CD8-positive, alpha-beta memory T cell (primary cell): ENCODE measurements at regions not wholly inside any gene's neighbourhood (a gene's known extent, or its start where the extent isn't known, plus 50 kb on each side); places are given as distances from the start of the nearest gene placed in this dataset.
"Not testable (repeated sequence)": the region's sequence is repeated elsewhere in the genome, so short reads cannot be mapped to it uniquely, and the experiment has no call there.

ENCODE experiments used
- CTCF ChIA-PET: fragments of 350-600 bp; sonication (Branson Sonifier 250); formaldehyde crosslinking; loops from one replicate; lab custom pipeline; 2021; ENCODE audit warnings: antibody characterized with exemption; lab: Charles Lee
- POLR2A ChIA-PET: fragments of 350-600 bp; sonication (Branson Sonifier 250); formaldehyde crosslinking; loops from one replicate; lab custom pipeline; 2021; ENCODE audit warnings: antibody characterized with exemption; lab: Charles Lee
- DNase-seq, 5 donors: peaks; one replicate each; pipeline versions ENCODE4 v3.0.0 to v3.0.0-alpha.2; 2020 to 2022; ENCODE audit warnings: mixed read lengths in 1 of 5
- H3K27ac ChIP-seq: one replicate; pipeline ENCODE4 v1.7.0; 2013; ENCODE audit warnings: low read depth, mild to moderate bottlenecking, low read length, moderate library complexity
- H3K27me3 ChIP-seq: 2 replicates; pipeline ENCODE4 v1.7.0; 2013; ENCODE audit warnings: low read length, mild to moderate bottlenecking; ENCODE audit not compliant: insufficient read depth, poor library complexity, severe bottlenecking
- H3K36me3 ChIP-seq: 2 replicates; pipeline ENCODE4 v1.7.0; 2013; ENCODE audit warnings: mild to moderate bottlenecking, low read length, moderate library complexity; ENCODE audit not compliant: insufficient read depth
- H3K4me1 ChIP-seq: 2 replicates; pipeline ENCODE4 v1.7.0; 2013; ENCODE audit warnings: mild to moderate bottlenecking, low read length, moderate library complexity; ENCODE audit not compliant: insufficient read depth
- H3K4me3 ChIP-seq: 2 replicates; pipeline ENCODE4 v1.7.0; 2013; ENCODE audit warnings: mild to moderate bottlenecking, low read length
- H3K9me3 ChIP-seq: 2 replicates; pipeline ENCODE4 v1.7.0; 2013; ENCODE audit warnings: mild to moderate bottlenecking, low read length
- H3K27ac Mint-ChIP-seq, 8 donors: one replicate each; pipeline ENCODE4 v1.8.0; 2020 to 2021; ENCODE audit warnings: mixed read lengths in 8 of 8, mild to moderate bottlenecking in 6 of 8, inconsistent platforms in 3 of 8, moderate library complexity in 3 of 8
- H3K27me3 Mint-ChIP-seq, 2 donors: one replicate each; pipeline ENCODE4 v1.8.0; 2020 to 2021; ENCODE audit warnings: mixed read lengths in 2 of 2, mild to moderate bottlenecking in 1 of 2, moderate library complexity in 1 of 2
- H3K36me3 Mint-ChIP-seq, 3 donors: one replicate each; pipeline ENCODE4 v1.8.0; 2020 to 2021; ENCODE audit warnings: mixed read lengths in 3 of 3, inconsistent platforms in 1 of 3, mild to moderate bottlenecking in 1 of 3
- H3K4me1 Mint-ChIP-seq, 3 donors: one replicate each; pipeline ENCODE4 v1.8.0; 2020 to 2021; ENCODE audit warnings: mixed read lengths in 3 of 3, inconsistent platforms in 1 of 3, mild to moderate bottlenecking in 1 of 3
- H3K4me3 Mint-ChIP-seq, 7 donors: one replicate each; pipeline ENCODE4 v1.8.0; 2020 to 2021; ENCODE audit warnings: mixed read lengths in 7 of 7, mild to moderate bottlenecking in 6 of 7, moderate library complexity in 4 of 7, inconsistent platforms in 2 of 7
- H3K9me3 Mint-ChIP-seq, 5 donors: one replicate each; pipeline ENCODE4 v1.8.0; 2020 to 2022; ENCODE audit warnings: mixed read lengths in 5 of 5, mild to moderate bottlenecking in 3 of 5, moderate library complexity in 2 of 5, inconsistent platforms in 1 of 5

DNA sequence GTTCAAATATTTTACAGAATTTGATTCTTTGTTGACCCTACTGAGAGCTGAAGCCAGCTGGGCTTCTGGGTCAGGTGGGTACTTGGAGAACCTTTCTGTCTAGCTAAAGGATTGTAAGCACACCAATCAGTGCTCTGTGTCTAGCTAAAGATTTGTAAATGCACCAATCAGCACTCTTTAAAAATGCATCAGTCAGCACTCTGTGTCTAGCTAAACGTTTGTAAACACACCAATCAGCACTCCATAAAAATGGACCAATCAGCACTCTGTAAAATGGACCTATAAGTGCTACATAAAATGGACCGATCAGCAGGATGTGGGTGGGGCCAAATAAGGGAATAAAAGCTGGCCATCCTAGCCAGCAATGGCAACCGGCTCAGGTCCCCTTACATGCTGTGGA lies 76.4 kb upstream of the TMSB4Y start:
- CTCF ChIA-PET, H3K36me3 Mint-ChIP-seq: not testable (repeated sequence)

GRCh38 chrY:13615943-13616304 lies 87.8 kb upstream of the TMSB4Y start:
- Mint-ChIP-seq H3K27ac (no peak overlapping the region), H3K4me1 (no peaks in the 10 kb centered on the region), H3K36me3 (no peaks in the 10 kb centered on the region), H3K4me3 (no peak overlapping the region), H3K27me3 (peaks cover 0 to 9% of the 10 kb centered on the region in 2 donors), H3K9me3 (no peaks in the 10 kb centered on the region)
- H3K4me1 ChIP-seq, result no peaks in the 10 kb centered on the region
- no peaks in the 10 kb centered on the region for H3K27me3 ChIP-seq
- CTCF ChIA-PET, result no interaction called here
- DNase-seq, result no peak
- H3K9me3 ChIP-seq, result no peaks in the 10 kb centered on the region
- H3K36me3 ChIP-seq, result no peaks in the 10 kb centered on the region
- H3K4me3 ChIP-seq, result no peak overlapping the region
- POLR2A ChIA-PET, result no interaction called here
- H3K27ac ChIP-seq, result no peak overlapping the region

More for the DNA sequence above, 76.4 kb upstream of the TMSB4Y start:
- H3K27me3 ChIP-seq, POLR2A ChIA-PET, DNase-seq, H3K27me3 Mint-ChIP-seq, H3K4me3 ChIP-seq, H3K4me1 Mint-ChIP-seq, H3K4me3 Mint-ChIP-seq, H3K36me3 ChIP-seq, H3K27ac ChIP-seq, H3K4me1 ChIP-seq, H3K9me3 Mint-ChIP-seq, H3K9me3 ChIP-seq, H3K27ac Mint-ChIP-seq: not testable (repeated sequence)

GRCh38 chrY:13615301-13615942 lies 88.3 kb upstream of the TMSB4Y start:
- Histone ChIP-seq H3K9me3 (no peaks in the 10 kb centered on the region), H3K4me1 (no peaks in the 10 kb centered on the region), H3K27me3 (no peaks in the 10 kb centered on the region), H3K4me3 (no peak overlapping the region), H3K27ac (no peak overlapping the region), H3K36me3 (no peaks in the 10 kb centered on the region)
- ChIA-PET POLR2A (no interaction called here), CTCF (no interaction called here)
- H3K27me3 Mint-ChIP-seq, result peaks cover 0 to 9% of the 10 kb centered on the region in 2 donors
- H3K9me3 Mint-ChIP-seq, result no peaks in the 10 kb centered on the region
- H3K27ac Mint-ChIP-seq, result no peak overlapping the region
- no peak for DNase-seq
- no peak overlapping the region for H3K4me3 Mint-ChIP-seq
- H3K4me1 Mint-ChIP-seq, result no peaks in the 10 kb centered on the region
- no peaks in the 10 kb centered on the region for H3K36me3 Mint-ChIP-seq

DNA sequence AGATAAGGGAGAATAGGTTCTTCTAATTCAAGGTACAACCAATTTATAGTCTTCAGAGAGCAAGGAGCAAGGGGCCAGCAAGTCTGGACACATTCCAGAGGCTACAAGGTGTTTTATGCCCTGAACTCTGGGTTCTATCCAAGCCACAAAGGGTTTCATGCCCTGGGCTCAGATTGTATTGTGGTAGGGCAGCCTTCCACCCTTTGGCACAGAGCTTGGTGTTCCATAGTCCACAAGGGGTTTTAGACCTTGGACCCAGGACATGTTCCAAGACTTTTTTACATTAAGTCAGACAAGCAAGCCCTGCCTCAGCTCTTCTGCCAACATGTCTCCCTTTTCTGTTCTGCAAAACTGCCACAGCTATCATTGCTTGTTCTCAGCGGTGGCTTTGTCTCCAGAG lies 90.8 kb upstream of the TMSB4Y start:
- ChIA-PET CTCF (no interaction called here), POLR2A (no interaction called here)
- DNase-seq, result no peak
- Histone ChIP-seq H3K9me3 (no peaks in the 10 kb centered on the region), H3K4me3 (no peak overlapping the region), H3K27me3 (no peaks in the 10 kb centered on the region), H3K36me3 (no peaks in the 10 kb centered on the region), H3K4me1 (no peaks in the 10 kb centered on the region), H3K27ac (no peak overlapping the region)
- Mint-ChIP-seq H3K27me3 (peaks cover 0 to 7% of the 10 kb centered on the region in 2 donors), H3K4me1 (no peaks in the 10 kb centered on the region), H3K4me3 (no peak overlapping the region), H3K36me3 (no peaks in the 10 kb centered on the region), H3K27ac (no peak overlapping the region), H3K9me3 (peaks cover 0 to 4% (median 0%) of the 10 kb centered on the region in 5 donors)

DNA sequence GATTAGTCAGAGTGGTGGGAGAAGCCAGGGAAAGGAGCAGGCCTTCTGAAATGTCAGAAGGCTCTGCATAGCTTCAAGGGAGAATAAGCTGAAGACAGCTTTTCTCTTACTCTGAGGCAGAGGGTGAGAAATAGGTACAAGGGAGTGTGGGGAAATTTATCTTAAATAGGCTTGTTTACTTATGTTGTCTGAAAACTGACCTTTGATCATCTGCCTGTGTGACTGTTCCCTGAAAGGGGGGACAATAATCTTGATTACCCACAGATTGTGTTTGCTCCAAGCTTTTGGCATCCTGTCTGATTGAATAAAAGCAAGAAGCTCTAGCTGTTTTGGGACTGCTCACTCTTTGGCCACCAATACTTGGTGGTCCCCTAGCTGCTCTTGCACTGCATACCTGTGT lies 91.7 kb upstream of the TMSB4Y start:
- no peaks in the 10 kb centered on the region for H3K9me3 ChIP-seq
- no peak overlapping the region for H3K27ac ChIP-seq
- no peak overlapping the region for H3K4me3 ChIP-seq
- no peaks in the 10 kb centered on the region for H3K27me3 ChIP-seq
- H3K27ac Mint-ChIP-seq, result no peak overlapping the region
- H3K27me3 Mint-ChIP-seq, result no peaks in the 10 kb centered on the region
- ChIA-PET POLR2A (no interaction called here), CTCF (no interaction called here)
- H3K4me3 Mint-ChIP-seq, result no peak overlapping the region
- no peaks in the 10 kb centered on the region for H3K4me1 Mint-ChIP-seq
- peaks cover 0 to 4% (median 0%) of the 10 kb centered on the region in 5 donors for H3K9me3 Mint-ChIP-seq
- no peaks in the 10 kb centered on the region for H3K4me1 ChIP-seq
- no peak for DNase-seq
- H3K36me3 ChIP-seq, result no peaks in the 10 kb centered on the region
- no peaks in the 10 kb centered on the region for H3K36me3 Mint-ChIP-seq

DNA sequence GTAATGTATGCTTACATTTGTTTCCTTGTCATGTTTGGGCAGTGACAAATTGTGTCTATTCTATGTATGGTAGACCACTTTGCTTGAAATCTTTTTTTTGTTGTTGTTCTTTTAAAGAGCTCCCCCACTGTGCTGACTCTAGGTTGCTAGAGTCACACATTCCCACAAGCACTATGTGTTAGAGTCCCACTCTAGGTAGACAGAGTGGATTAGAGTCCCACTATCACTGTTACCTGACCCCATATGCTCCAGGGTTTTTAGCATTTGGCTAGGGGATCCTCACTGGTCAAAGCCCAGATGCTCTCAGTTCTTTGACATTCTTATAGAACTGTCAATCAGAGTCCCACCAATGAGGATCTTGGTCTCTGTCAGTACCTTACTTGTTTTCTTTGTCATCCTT lies 111.2 kb upstream of the TMSB4Y start:
- CTCF ChIA-PET, result no interaction called here
- Histone ChIP-seq H3K27me3 (no peaks in the 10 kb centered on the region), H3K27ac (no peak overlapping the region), H3K9me3 (no peaks in the 10 kb centered on the region), H3K4me1 (no peaks in the 10 kb centered on the region), H3K4me3 (no peak overlapping the region), H3K36me3 (no peaks in the 10 kb centered on the region)
- Mint-ChIP-seq H3K36me3 (no peaks in the 10 kb centered on the region), H3K9me3 (no peaks in the 10 kb centered on the region), H3K4me1 (no peaks in the 10 kb centered on the region), H3K27ac (no peak overlapping the region), H3K27me3 (no peaks in the 10 kb centered on the region), H3K4me3 (no peak overlapping the region)
- POLR2A ChIA-PET, result no interaction called here
- no peak for DNase-seq

- H3K4me3 ChIP-seq, DNase-seq, H3K27ac Mint-ChIP-seq, H3K27ac ChIP-seq, H3K9me3 ChIP-seq, H3K9me3 Mint-ChIP-seq, H3K36me3 ChIP-seq, H3K27me3 Mint-ChIP-seq, H3K36me3 Mint-ChIP-seq, H3K4me3 Mint-ChIP-seq, H3K27me3 ChIP-seq, H3K4me1 ChIP-seq, CTCF ChIA-PET, POLR2A ChIA-PET, H3K4me1 Mint-ChIP-seq: not testable (repeated sequence)
These were observed 91.1 kb upstream of the UTY start for GRCh38 chrY:13570931-13571330.

DNA sequence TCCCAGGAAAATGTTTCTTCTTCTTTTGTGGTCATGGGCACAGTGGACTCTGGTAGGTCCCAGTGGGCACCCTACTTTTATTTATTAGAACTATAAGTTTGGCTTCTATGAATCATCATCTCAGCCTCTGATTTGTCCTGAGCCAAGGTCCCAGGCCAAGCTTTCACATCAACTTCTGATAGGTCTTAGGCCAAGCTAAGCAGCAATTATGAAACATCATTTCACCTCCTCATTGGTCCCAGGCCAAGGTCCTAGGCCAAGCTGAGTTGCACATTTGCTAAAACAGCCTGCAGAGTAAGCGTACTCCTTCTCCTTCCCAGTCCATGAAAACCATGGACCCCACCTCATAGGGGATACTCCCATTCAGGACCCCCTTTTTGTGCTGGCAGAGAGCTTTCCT lies 87.4 kb upstream of the UTY start:
- no peaks in the 10 kb centered on the region for H3K4me1 Mint-ChIP-seq
- no peaks in the 10 kb centered on the region for H3K9me3 Mint-ChIP-seq
- no peaks in the 10 kb centered on the region for H3K36me3 Mint-ChIP-seq
- DNase-seq, result no peak
- no peaks in the 10 kb centered on the region for H3K4me1 ChIP-seq
- no peaks in the 10 kb centered on the region for H3K27me3 ChIP-seq
- CTCF ChIA-PET, result no interaction called here
- no peaks in the 10 kb centered on the region for H3K9me3 ChIP-seq
- no peaks in the 10 kb centered on the region for H3K36me3 ChIP-seq
- H3K27ac ChIP-seq, result no peak overlapping the region
- POLR2A ChIA-PET, result no interaction called here
- no peak overlapping the region for H3K27ac Mint-ChIP-seq
- no peaks in the 10 kb centered on the region for H3K27me3 Mint-ChIP-seq
- H3K4me3 ChIP-seq, result no peak overlapping the region
- H3K4me3 Mint-ChIP-seq, result no peak overlapping the region

GRCh38 chrY:13554949-13555348 lies 75.1 kb upstream of the UTY start:
- H3K4me3 Mint-ChIP-seq, result no peak overlapping the region
- H3K27ac ChIP-seq, result no peak overlapping the region
- H3K36me3 Mint-ChIP-seq, result no peaks in the 10 kb centered on the region
- H3K9me3 ChIP-seq, result no peaks in the 10 kb centered on the region
- no peak overlapping the region for H3K27ac Mint-ChIP-seq
- H3K27me3 ChIP-seq, result no peaks in the 10 kb centered on the region
- DNase-seq, result no peak
- H3K27me3 Mint-ChIP-seq, result no peaks in the 10 kb centered on the region
- H3K9me3 Mint-ChIP-seq, result no peaks in the 10 kb centered on the region
- ChIA-PET POLR2A (no interaction called here), CTCF (no interaction called here)
- no peaks in the 10 kb centered on the region for H3K4me1 ChIP-seq
- H3K36me3 ChIP-seq, result no peaks in the 10 kb centered on the region
- H3K4me1 Mint-ChIP-seq, result peaks cover 0 to 13% (median 0%) of the 10 kb centered on the region in 3 donors
- no peak overlapping the region for H3K4me3 ChIP-seq
